Fibroblast of the aortic adventitia (primary cell): ENCODE measurements at regions not wholly inside any gene's neighbourhood (a gene's known extent, or its start where the extent isn't known, plus 50 kb on each side); places are given as distances from the start of the nearest gene placed in this dataset.

ENCODE experiments used
- DNase-seq: peaks from one replicate; pipeline ENCODE4 v3.0.0-alpha.2; 2010; ENCODE audit warnings: low read depth
- H3K4me3 ChIP-seq: 2 replicates; pipeline ENCODE4 v1.5.1; 2011; ENCODE audit warnings: low read depth, mild to moderate bottlenecking, control low read depth, low read length, moderate library complexity
- TF ChIP-seq, protein P1 (sequence below): IDR thresholded peaks from 2 replicates; pipeline ENCODE4 v1.5.1; 2011; ENCODE audit warnings: mild to moderate bottlenecking, low read length, control low read depth, inconsistent platforms; ENCODE audit not compliant: insufficient read depth

- DNase-seq: no peak
- TF ChIP-seq, protein P1, sequence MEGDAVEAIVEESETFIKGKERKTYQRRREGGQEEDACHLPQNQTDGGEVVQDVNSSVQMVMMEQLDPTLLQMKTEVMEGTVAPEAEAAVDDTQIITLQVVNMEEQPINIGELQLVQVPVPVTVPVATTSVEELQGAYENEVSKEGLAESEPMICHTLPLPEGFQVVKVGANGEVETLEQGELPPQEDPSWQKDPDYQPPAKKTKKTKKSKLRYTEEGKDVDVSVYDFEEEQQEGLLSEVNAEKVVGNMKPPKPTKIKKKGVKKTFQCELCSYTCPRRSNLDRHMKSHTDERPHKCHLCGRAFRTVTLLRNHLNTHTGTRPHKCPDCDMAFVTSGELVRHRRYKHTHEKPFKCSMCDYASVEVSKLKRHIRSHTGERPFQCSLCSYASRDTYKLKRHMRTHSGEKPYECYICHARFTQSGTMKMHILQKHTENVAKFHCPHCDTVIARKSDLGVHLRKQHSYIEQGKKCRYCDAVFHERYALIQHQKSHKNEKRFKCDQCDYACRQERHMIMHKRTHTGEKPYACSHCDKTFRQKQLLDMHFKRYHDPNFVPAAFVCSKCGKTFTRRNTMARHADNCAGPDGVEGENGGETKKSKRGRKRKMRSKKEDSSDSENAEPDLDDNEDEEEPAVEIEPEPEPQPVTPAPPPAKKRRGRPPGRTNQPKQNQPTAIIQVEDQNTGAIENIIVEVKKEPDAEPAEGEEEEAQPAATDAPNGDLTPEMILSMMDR: no peak
- H3K4me3 ChIP-seq: no peak overlapping the region
These were observed 139.6 kb upstream of the HTR2A start for GRCh38 chr13:47036294-47037008.

DNA sequence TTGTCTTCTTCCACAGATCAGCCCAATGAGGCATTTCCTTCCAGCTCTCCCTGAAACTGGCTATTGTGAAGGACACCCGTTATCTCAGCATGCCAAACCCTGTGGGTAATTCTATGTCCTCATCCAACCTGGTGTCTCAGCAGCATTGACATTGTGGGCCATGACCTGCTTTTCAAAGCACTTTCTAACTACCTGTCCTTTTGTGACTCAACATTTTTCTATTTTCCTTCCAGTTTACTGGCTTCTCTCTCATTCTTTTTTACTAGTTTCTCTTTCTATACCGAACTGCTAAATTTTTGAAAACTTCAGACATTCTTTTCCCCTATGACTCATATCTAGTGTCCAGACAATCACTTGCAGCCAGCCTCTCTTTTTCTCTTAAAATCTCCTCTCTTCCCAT lies 136.4 kb upstream of the HTR2A start:
- DNase-seq: peak; percentile 67
- TF ChIP-seq, protein P1: no peak

DNA sequence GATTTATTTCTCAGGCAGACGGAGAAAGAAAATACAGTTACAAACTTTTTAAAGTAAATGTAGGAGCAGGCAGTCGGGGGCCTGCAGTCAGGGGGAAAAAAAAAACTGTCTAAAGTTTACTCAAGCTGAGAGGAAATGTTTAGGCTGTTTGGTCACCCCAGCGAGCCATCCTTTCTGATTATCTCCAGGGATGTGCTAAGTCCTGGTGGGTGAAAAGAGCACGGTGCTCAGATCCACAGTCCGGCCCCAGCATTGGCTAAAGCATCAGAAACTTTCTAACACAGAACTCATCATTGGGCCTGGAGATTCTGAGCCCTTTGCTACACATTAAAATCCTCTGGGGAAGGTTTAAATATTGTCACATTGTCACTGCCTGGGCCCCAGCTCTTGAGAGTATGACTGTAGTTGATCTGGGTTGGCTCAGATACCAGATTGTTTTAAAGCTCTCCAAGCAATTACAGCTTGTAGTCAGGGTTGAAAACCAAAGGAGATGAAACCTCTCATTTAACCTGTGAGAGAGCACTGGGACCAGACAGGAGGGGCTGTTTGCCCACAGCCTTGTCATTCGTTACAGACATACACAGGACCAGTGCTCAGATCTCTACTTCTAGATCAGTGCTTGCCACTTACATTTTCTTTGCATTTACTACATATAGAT lies 131.1 kb upstream of the HTR2A start:
- no peak overlapping the region for H3K4me3 ChIP-seq
- TF ChIP-seq, protein P1: no peak
- no peak for DNase-seq

More for the DNA sequence above, 136.4 kb upstream of the HTR2A start:
- H3K4me3 ChIP-seq: peak overlapping the region; percentile 63

GRCh38 chr13:47025791-47026447 lies 129.1 kb upstream of the HTR2A start:
- DNase-seq: peak; percentile 85
- H3K4me3 ChIP-seq: no peak overlapping the region
- TF ChIP-seq, protein P1: no peak

- DNase-seq: no peak
- TF ChIP-seq, protein P1: no peak
- H3K4me3 ChIP-seq: no peak overlapping the region
These were observed 123.1 kb upstream of the HTR2A start for GRCh38 chr13:47019977-47020376.

- no peak overlapping the region for H3K4me3 ChIP-seq
- no peak for DNase-seq
- TF ChIP-seq, protein P1: no peak
These were observed 120.6 kb upstream of the HTR2A start for GRCh38 chr13:47017476-47017875.
